Mucosa of descending colon (tissue), 3 donors: ENCODE measurements at regions not wholly inside any gene's neighbourhood (a gene's known extent, or its start where the extent isn't known, plus 50 kb on each side); places are given as distances from the start of the nearest gene placed in this dataset.

Source experiments
- ATAC-seq: fragments of 200-7000 bp; cut with Tn5 transposase; one replicate; pipeline ENCODE4 v1.9.1; 2020; ENCODE audit warnings: mild to moderate bottlenecking, moderate library complexity
- DNase-seq, 3 donors: peaks; one replicate each; pipeline ENCODE4 v3.0.0-alpha.2; 2020
- H3K36me3 ChIP-seq: fragments of 200-600 bp; one replicate; pipeline ENCODE4 v1.8.0; 2021; ENCODE audit warnings: low read depth, mild to moderate bottlenecking
- H3K4me1 ChIP-seq: fragments of 200-600 bp; one replicate; pipeline ENCODE4 v1.8.0; 2021; ENCODE audit warnings: low read depth, mild to moderate bottlenecking
- H3K4me3 ChIP-seq: fragments of 200-600 bp; one replicate; pipeline ENCODE4 v1.8.0; 2021; ENCODE audit warnings: mild to moderate bottlenecking
- H3K9me3 ChIP-seq: fragments of 200-600 bp; one replicate; pipeline ENCODE4 v1.8.0; 2021; ENCODE audit warnings: mild to moderate bottlenecking
- intact Hi-C, 2 donors: fragments of 100-400 bp; cut with DNase I in 1 of 2; cut with micrococcal nuclease in 1 of 2; formaldehyde crosslinking; loops; one replicate each; pipeline versions ENCODE4 v1.11.0 to v1.11.1; 2022; cut with DNase I, micrococcal nuclease
- TF ChIP-seq, protein P1 (sequence below): fragments of 200-600 bp; IDR thresholded peaks from one replicate; pipeline ENCODE4 v1.8.0; 2022; ENCODE audit warnings: antibody characterized with exemption, mild to moderate bottlenecking
- donor health status: DM: no; HTN: no; CAD: no; lungs with moderate emphysema.
- donor health status: DM: no; HTN: no; CAD: no.
- donor health status: DM: no; HTN: yes; CAD: no.

DNA sequence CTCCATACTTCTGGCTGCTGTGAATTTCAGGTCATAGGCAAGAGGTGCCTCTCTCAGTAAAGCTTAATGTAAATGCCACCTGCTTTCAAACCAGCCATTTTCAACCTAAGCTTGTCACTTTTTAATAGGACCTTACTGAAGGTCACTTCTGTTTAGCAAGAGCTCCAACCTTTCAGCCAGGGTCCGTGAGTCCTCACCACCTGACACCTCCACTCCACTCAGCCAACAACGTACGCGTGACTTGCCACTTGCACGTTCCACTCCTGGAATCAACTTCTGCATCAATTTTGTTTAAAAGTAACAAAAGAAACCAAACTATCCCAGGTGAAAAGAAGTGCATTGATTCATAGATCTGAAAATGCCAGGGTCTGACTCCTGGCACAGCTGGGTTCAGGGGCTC is 114.4 kb downstream of the TRIM29 start:
- DNase-seq, result no peak

DNA sequence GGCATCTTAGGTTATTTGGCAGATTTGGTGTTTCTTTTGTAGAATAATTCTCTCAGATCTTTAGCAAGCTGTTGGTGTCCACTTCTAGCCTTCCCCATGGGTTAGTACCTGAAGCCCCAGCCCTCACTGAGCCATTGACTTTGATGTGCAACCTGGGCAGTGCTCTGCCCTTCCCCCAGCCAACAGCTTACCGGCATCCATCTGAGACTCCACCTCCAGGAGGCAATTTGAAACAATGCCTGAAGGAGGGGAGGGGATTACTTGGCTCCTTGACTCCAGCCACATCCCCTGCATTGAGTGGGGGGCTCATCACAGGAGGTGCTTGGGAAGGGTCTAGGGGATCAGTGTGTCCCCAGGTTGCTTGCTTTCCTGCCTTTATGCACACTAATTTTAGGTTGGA is 114.8 kb downstream of the TRIM29 start:
- H3K4me3 ChIP-seq, result no peak overlapping the region
- DNase-seq, result no peak
- intact Hi-C loops, result no loop called here
- H3K9me3 ChIP-seq, result no peaks in the 10 kb centered on the region
- peaks cover 11% of the 10 kb centered on the region for H3K4me1 ChIP-seq
- no peaks in the 10 kb centered on the region for H3K36me3 ChIP-seq
- TF ChIP-seq, protein P1, sequence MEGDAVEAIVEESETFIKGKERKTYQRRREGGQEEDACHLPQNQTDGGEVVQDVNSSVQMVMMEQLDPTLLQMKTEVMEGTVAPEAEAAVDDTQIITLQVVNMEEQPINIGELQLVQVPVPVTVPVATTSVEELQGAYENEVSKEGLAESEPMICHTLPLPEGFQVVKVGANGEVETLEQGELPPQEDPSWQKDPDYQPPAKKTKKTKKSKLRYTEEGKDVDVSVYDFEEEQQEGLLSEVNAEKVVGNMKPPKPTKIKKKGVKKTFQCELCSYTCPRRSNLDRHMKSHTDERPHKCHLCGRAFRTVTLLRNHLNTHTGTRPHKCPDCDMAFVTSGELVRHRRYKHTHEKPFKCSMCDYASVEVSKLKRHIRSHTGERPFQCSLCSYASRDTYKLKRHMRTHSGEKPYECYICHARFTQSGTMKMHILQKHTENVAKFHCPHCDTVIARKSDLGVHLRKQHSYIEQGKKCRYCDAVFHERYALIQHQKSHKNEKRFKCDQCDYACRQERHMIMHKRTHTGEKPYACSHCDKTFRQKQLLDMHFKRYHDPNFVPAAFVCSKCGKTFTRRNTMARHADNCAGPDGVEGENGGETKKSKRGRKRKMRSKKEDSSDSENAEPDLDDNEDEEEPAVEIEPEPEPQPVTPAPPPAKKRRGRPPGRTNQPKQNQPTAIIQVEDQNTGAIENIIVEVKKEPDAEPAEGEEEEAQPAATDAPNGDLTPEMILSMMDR, result no peak
- no peak for ATAC-seq

More for the DNA sequence above, 114.4 kb downstream of the TRIM29 start:
- ATAC-seq, result no peak
- TF ChIP-seq, protein P1, result no peak
- H3K4me3 ChIP-seq, result no peak overlapping the region
- intact Hi-C loops, result no loop called here
- peaks cover 11% of the 10 kb centered on the region for H3K4me1 ChIP-seq
- H3K36me3 ChIP-seq, result no peaks in the 10 kb centered on the region
- H3K9me3 ChIP-seq, result no peaks in the 10 kb centered on the region

DNA sequence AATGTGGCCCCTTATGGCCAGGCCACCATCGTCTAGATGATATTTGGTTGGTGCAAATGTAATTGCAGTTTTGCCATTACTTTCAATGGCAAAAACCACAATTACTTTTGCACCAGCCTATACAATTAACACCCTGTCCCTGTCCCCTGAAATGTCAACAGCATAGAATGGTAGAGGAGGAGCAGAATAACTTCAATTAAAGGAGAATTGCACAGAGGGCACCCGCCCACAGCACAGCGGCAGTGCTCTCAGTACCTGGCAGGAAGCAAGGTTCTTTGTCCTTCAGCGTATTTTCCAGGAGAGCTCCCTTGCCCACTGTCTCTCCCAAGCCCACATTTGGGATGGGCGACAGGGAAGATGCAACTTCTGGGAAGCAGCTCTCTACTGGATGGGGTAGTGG is 115.3 kb downstream of the TRIM29 start:
- intact Hi-C loops, result no loop called here
- TF ChIP-seq, protein P1, result no peak
- Histone ChIP-seq H3K4me1 (peaks cover 11% of the 10 kb centered on the region), H3K9me3 (no peaks in the 10 kb centered on the region), H3K36me3 (no peaks in the 10 kb centered on the region), H3K4me3 (no peak overlapping the region)
- DNase-seq (peak in 1 of 3 donors; percentile 21), ATAC-seq (peak; percentile 64)

DNA sequence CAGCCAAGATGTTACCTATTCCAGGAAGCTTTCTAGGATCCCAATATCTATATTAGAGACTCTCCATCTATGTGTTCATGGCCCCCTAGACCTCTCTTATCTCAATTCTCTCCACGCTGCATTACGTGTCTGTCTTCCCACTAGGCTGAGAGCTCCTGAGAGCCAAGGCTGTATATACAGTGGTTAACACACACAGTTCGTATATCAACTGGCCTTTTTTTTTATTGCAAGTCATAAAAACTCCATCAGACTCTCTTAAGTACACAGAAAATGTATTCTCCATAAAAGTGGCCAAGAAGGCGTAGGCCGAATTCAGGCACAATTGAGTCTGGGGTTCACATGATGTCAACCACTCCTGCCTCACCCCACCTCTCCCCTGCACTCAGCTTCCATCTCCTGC is 115.9 kb downstream of the TRIM29 start:
- Histone ChIP-seq H3K36me3 (no peaks in the 10 kb centered on the region), H3K4me3 (no peak overlapping the region), H3K9me3 (no peaks in the 10 kb centered on the region), H3K4me1 (peaks cover 11% of the 10 kb centered on the region)
- peak; percentile 88 for ATAC-seq
- intact Hi-C loops, result no loop called here
- TF ChIP-seq, protein P1, result no peak
- DNase-seq, result peak in 1 of 3 donors; percentile 19

DNA sequence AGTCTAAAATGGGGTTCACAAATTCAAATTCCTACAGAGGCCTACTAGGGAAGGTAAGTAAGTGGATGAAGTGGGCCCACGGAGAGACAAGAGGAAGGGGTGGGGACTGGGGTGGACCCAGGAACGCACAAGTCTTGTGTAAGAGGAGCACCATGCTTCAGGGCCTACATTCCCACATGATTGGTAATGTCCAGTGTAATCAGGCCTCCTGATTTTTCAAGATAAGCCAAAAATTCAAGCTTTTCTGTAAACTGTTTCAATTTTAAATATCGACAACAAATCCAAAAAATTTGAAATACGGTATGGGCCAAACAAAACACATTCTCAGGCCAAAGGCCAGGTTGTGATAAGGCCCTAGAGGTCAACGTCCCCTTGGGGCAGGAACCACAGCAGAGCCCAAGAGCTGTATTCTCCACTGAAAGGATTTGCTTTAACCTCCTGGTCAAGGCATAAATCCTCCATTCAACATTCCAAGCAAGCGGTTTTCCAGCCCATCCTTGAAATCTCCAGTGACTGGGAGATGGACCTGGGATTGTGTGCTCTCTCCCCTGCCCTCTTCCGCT is 116.4 kb downstream of the TRIM29 start:
- no peak for ATAC-seq

More for the DNA sequence above, 116.4 kb downstream of the TRIM29 start:
- intact Hi-C loops, result no loop called here
- TF ChIP-seq, protein P1, result no peak
- Histone ChIP-seq H3K4me1 (peaks cover 11% of the 10 kb centered on the region), H3K9me3 (no peaks in the 10 kb centered on the region), H3K4me3 (no peak overlapping the region), H3K36me3 (no peaks in the 10 kb centered on the region)
- no peak for DNase-seq
